ENCODE measurements at regions not wholly inside any gene's neighbourhood (a gene's known extent, or its start where the extent isn't known, plus 50 kb on each side); places are given as distances from the start of the nearest gene placed in this dataset.
"Not testable (repeated sequence)": the region's sequence is repeated elsewhere in the genome, so short reads cannot be mapped to it uniquely, and the experiment has no call there.

GRCh38 chr14:19300838-19301237 lies 133.3 kb downstream of the POTEG start:
- TF ChIP-seq, protein P1, sequence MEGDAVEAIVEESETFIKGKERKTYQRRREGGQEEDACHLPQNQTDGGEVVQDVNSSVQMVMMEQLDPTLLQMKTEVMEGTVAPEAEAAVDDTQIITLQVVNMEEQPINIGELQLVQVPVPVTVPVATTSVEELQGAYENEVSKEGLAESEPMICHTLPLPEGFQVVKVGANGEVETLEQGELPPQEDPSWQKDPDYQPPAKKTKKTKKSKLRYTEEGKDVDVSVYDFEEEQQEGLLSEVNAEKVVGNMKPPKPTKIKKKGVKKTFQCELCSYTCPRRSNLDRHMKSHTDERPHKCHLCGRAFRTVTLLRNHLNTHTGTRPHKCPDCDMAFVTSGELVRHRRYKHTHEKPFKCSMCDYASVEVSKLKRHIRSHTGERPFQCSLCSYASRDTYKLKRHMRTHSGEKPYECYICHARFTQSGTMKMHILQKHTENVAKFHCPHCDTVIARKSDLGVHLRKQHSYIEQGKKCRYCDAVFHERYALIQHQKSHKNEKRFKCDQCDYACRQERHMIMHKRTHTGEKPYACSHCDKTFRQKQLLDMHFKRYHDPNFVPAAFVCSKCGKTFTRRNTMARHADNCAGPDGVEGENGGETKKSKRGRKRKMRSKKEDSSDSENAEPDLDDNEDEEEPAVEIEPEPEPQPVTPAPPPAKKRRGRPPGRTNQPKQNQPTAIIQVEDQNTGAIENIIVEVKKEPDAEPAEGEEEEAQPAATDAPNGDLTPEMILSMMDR (IDR thresholded peaks at IDR 0.05), result not testable (repeated sequence)
- TF ChIP-seq ZFX (IDR thresholded peaks at IDR 0.05; ENCODE audit: borderline replicate concordance), result not testable (repeated sequence)

Measured in 22Rv1 (cell line).